ENCODE measurements at regions not wholly inside any gene's neighbourhood (a gene's known extent, or its start where the extent isn't known, plus 50 kb on each side); places are given as distances from the start of the nearest gene placed in this dataset.

DNA sequence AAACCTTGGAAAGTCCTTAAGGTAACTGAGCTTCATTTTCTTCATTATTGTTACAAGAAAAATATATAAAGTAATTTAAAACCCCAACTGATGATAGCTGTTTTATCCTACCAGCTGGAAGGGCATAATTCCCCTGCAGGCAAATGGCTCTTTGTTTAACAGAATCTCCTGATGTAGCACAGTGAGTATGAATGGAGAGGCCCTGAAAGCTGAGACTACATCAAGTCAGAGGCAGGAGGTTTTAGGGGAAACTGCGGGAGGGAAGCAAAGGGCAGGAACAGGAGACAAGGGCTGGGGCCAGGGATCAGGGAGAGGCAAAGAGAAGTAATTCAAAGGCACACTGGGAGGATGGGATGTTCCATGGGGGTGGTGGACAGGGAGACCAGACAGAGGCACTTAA, 119.0 kb upstream of the LRFN2 start:
- no peak for DNase-seq (ENCODE audit: extremely low spot score)
- 81% methylated on average over 1 of the region's 1 CpG for WGBS
- no peak for TF ChIP-seq EP300 (IDR thresholded peaks at IDR 0.05)
- TF ChIP-seq, protein P1, sequence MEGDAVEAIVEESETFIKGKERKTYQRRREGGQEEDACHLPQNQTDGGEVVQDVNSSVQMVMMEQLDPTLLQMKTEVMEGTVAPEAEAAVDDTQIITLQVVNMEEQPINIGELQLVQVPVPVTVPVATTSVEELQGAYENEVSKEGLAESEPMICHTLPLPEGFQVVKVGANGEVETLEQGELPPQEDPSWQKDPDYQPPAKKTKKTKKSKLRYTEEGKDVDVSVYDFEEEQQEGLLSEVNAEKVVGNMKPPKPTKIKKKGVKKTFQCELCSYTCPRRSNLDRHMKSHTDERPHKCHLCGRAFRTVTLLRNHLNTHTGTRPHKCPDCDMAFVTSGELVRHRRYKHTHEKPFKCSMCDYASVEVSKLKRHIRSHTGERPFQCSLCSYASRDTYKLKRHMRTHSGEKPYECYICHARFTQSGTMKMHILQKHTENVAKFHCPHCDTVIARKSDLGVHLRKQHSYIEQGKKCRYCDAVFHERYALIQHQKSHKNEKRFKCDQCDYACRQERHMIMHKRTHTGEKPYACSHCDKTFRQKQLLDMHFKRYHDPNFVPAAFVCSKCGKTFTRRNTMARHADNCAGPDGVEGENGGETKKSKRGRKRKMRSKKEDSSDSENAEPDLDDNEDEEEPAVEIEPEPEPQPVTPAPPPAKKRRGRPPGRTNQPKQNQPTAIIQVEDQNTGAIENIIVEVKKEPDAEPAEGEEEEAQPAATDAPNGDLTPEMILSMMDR (IDR thresholded peaks at IDR 0.05) = no peak
- no peak for TF ChIP-seq POLR2AphosphoS5 (IDR thresholded peaks at IDR 0.05)
- TF ChIP-seq POLR2A (IDR thresholded peaks at IDR 0.05; ENCODE audit: low read depth) = no peak

DNA sequence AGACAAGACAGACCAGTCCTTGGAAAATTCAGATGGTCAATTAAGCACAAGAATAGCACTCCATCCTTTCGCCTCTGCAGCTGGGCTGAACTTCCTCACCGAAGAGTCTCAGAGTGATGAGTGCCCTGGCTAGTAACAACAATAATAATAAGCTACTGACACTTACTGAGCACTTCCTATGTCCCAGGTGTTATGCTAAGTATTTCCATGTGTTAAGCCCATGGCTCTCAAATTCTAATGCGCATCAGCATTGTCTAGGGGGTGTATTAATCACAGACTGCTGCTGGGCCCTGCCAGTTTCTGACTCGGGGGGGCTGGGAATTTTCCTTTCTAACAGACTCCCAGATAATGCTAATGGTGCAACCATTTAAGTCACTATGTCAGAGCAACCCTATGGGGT, 118.2 kb upstream of the LRFN2 start:
- TF ChIP-seq POLR2A (IDR thresholded peaks at IDR 0.05; ENCODE audit: low read depth) = no peak
- TF ChIP-seq, protein P1 (IDR thresholded peaks at IDR 0.05) = no peak
- TF ChIP-seq POLR2AphosphoS5 (IDR thresholded peaks at IDR 0.05) = no peak
- no peak for TF ChIP-seq EP300 (IDR thresholded peaks at IDR 0.05)
- peaks cover 0 to 12% (median 0%) of the 10 kb centered on the region in 4 donors for H3K27me3 ChIP-seq
- H3K4me3 ChIP-seq = no peak overlapping the region
- no peak overlapping the region for H3K27ac ChIP-seq (replicated peaks in 1 of 4)
- H3K4me1 ChIP-seq = no peaks in the 10 kb centered on the region
- intact Hi-C loops (cut with DNase I) = no loop called here
- H3K9me3 ChIP-seq = no peaks in the 10 kb centered on the region
- 74% methylated on average over 4 of the region's 4 CpGs for WGBS
- no peak for DNase-seq (ENCODE audit: extremely low spot score)
- H3K36me3 ChIP-seq = no peaks in the 10 kb centered on the region

More for the DNA sequence above, 119.0 kb upstream of the LRFN2 start:
- Histone ChIP-seq H3K4me1 (no peaks in the 10 kb centered on the region), H3K4me3 (no peak overlapping the region), H3K27me3 (peaks cover 0 to 12% (median 0%) of the 10 kb centered on the region in 4 donors), H3K27ac (replicated peaks in 1 of 4) (no peak overlapping the region), H3K36me3 (no peaks in the 10 kb centered on the region), H3K9me3 (no peaks in the 10 kb centered on the region)
- intact Hi-C loops (cut with DNase I) = no loop called here

DNA sequence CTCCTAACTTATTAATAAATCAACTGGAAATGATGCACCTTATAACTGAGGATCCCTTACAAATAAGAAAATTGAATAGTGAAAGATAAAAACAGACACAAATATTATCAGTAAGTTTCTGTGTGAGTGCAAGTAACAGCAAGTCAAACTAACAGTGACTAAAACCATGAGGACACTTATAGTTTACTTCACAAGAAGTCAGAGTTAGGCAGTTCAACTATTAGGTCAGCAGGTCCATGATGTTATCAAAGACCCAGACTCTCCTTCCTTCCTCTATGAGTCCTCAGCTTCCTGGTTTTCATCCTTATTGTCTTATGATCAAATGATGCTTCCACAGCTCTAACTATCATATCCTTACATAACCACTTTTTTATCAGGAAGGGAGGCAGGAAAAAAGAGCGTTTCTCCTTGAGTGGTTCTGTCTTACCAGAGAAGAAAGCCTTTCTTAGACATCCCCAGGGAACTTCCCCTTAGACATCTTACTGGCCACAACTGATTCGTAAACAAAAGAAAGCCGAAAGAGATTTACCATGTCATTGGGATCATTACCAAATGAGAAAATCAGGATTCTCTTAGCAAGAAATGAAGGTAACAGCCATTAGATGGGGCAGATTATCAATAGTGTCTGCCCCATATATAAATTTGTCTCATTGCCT, 114.3 kb upstream of the LRFN2 start:
- intact Hi-C loops (cut with DNase I) = no loop called here
- TF ChIP-seq POLR2AphosphoS5 (IDR thresholded peaks at IDR 0.05) (no peak), POLR2A (IDR thresholded peaks at IDR 0.05; ENCODE audit: low read depth) (no peak), EP300 (IDR thresholded peaks at IDR 0.05) (no peak)
- TF ChIP-seq, protein P1 (IDR thresholded peaks at IDR 0.05) = no peak

DNA sequence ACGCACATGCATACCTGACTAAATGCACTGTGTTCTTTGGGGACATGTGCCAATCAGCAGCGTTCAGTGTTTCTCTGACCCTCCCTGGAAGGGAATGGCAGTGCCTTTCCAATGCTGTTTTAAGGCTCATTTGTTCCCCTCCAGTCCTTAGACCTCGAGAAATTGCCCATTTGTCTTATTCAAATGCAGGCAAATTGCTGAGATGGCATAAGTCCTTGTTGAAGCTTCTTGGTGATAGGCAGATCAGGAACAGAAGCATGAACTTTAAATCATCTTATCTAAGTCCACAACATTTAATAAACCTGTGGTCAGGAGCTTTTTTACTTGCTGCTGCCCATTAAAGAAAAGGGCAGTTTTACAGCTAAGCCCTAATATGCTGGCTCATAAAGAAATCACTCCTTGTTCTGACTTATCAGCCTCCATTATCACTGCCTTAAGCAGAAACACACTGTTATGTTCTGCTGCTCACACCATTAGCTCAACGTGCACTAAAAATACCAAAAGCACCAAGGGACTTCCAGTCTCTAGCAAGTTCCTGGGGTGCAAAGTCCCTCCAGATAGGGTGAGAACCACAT, 112.9 kb upstream of the LRFN2 start:
- intact Hi-C loops (cut with DNase I) = no loop called here
- H3K36me3 ChIP-seq = no peaks in the 10 kb centered on the region
- H3K4me3 ChIP-seq = no peak overlapping the region
- TF ChIP-seq POLR2AphosphoS5 (IDR thresholded peaks at IDR 0.05) = no peak
- no peak for TF ChIP-seq EP300 (IDR thresholded peaks at IDR 0.05)
- peaks cover 0 to 21% (median 0%) of the 10 kb centered on the region in 4 donors for H3K27me3 ChIP-seq
- no peak for DNase-seq (ENCODE audit: extremely low spot score)
- H3K4me1 ChIP-seq = no peaks in the 10 kb centered on the region
- no peaks in the 10 kb centered on the region for H3K9me3 ChIP-seq
- 52% methylated on average over 4 of the region's 4 CpGs for WGBS
- H3K27ac ChIP-seq (replicated peaks in 1 of 4) = no peak overlapping the region

More for the DNA sequence above, 114.3 kb upstream of the LRFN2 start:
- 66% methylated on average over 3 of the region's 3 CpGs for WGBS
- H3K4me1 ChIP-seq = no peaks in the 10 kb centered on the region
- H3K27ac ChIP-seq (replicated peaks in 1 of 4) = no peak overlapping the region
- peaks cover 0 to 21% (median 0%) of the 10 kb centered on the region in 4 donors for H3K27me3 ChIP-seq
- H3K9me3 ChIP-seq = no peaks in the 10 kb centered on the region
- no peaks in the 10 kb centered on the region for H3K36me3 ChIP-seq
- H3K4me3 ChIP-seq = no peak overlapping the region
- no peak for DNase-seq (ENCODE audit: extremely low spot score)

DNA sequence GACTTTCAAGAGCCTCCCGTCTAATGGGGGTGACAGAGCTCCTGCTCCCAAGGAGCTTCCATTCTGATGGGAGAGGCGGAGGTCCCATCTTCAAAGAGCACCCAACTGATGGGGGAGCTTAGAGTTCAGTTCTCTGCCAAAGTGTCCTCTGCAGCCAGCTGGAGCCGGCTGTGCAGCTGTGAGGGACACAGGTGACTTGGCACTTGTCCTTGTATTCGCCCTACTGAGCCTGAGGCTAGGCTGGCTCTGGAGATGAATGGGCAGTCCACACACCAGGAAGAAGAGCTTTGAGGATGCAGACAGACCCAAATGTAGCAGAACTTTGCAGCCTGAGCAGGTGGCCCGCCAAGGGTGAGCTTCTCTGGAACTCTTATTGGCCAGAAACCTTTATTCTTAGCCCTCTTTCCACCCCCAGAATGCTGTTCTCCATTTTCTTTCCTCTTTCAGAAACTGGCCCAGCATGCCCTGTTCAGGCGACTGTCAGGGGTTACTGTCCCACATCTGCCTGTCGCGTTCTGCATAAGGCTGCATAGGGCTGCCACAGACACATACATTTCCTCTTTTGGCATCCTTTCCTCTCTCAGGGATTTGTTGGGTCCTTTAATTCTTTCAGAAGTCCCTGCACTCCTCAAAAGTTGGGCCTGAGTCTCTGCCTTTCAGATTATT, 108.7 kb upstream of the LRFN2 start:
- 75% methylated on average over 6 of the region's 8 CpGs for WGBS

More for the DNA sequence above, 108.7 kb upstream of the LRFN2 start:
- TF ChIP-seq, protein P1 (IDR thresholded peaks at IDR 0.05) = no peak
- TF ChIP-seq POLR2A (IDR thresholded peaks at IDR 0.05; ENCODE audit: low read depth) = no peak
- no peak for TF ChIP-seq POLR2AphosphoS5 (IDR thresholded peaks at IDR 0.05)
- TF ChIP-seq EP300 (IDR thresholded peaks at IDR 0.05) = no peak
- no peak for DNase-seq (ENCODE audit: extremely low spot score)
- Histone ChIP-seq H3K4me1 (no peaks in the 10 kb centered on the region), H3K27ac (replicated peaks in 1 of 4) (no peak overlapping the region), H3K9me3 (no peaks in the 10 kb centered on the region), H3K4me3 (no peak overlapping the region), H3K36me3 (no peaks in the 10 kb centered on the region), H3K27me3 (peaks cover 0 to 9% (median 0%) of the 10 kb centered on the region in 4 donors)
- intact Hi-C loops (cut with DNase I) = no loop called here
